BJ (cell line): ENCODE measurements at regions not wholly inside any gene's neighbourhood (a gene's known extent, or its start where the extent isn't known, plus 50 kb on each side); places are given as distances from the start of the nearest gene placed in this dataset.
"Not testable (repeated sequence)": the region's sequence is repeated elsewhere in the genome, so short reads cannot be mapped to it uniquely, and the experiment has no call there.

ENCODE experiments used
- CTCF ChIA-PET: fragments of 350-600 bp; formaldehyde crosslinking; extraction: SDS; loops from one replicate; lab custom pipeline; 2021; ENCODE audit warnings: antibody characterized with exemption, inconsistent platforms; lab: Yijun Ruan, JAX
- POLR2A ChIA-PET: fragments of 300-600 bp; sonication (Branson Sonifier 250); formaldehyde crosslinking; extraction: SDS; loops from one replicate; lab custom pipeline; 2021; ENCODE audit warnings: antibody characterized with exemption; lab: Charles Lee
- DNase-seq: peaks from one replicate; pipeline ENCODE4 v3.0.0-alpha.2; 2011; ENCODE audit warnings: low read depth
- H3K27me3 ChIP-seq: 2 replicates; pipeline ENCODE4 v1.6.0; 2011; ENCODE audit warnings: low read length; ENCODE audit not compliant: control insufficient read depth, insufficient read depth
- H3K36me3 ChIP-seq: 2 replicates; pipeline ENCODE4 v1.5.1; 2011; ENCODE audit warnings: low read length; ENCODE audit not compliant: control insufficient read depth, insufficient read depth
- H3K4me3 ChIP-seq: 2 replicates; pipeline ENCODE4 v1.5.1; 2011; ENCODE audit warnings: low read depth, mild to moderate bottlenecking, control low read depth, low read length
- CTCF ChIP-seq: IDR thresholded peaks from 2 replicates; pipeline ENCODE4 v1.5.1; 2011; ENCODE audit warnings: low read depth, mild to moderate bottlenecking, control low read depth, inconsistent platforms, low read length, moderate library complexity; ENCODE audit not compliant: insufficient read depth

GRCh38 chr1:112821307-112822063, 106.4 kb upstream of the PPM1J start:
- CTCF ChIA-PET, result interaction anchor here (0.6 to 3.0 kb wide), 10 partner anchors 12 to 929 kb away, joined by 3 to 10 read pairs (median 4); partner anchors contain the start of gene LRIG2

GRCh38 chr1:112818990-112819689, 104.0 kb upstream of the PPM1J start:
- no peaks in the 10 kb centered on the region for H3K27me3 ChIP-seq
- no peak for DNase-seq
- ChIA-PET POLR2A (no interaction called here), CTCF (interaction anchor here (0.9 to 3.0 kb wide), 6 partner anchors 10 to 254 kb away, joined by 3 to 11 read pairs (median 4); partner anchors contain the start of gene LRIG2)
- no peaks in the 10 kb centered on the region for H3K36me3 ChIP-seq
- no peak overlapping the region for H3K4me3 ChIP-seq
- TF ChIP-seq CTCF, result no peak

More at GRCh38 chr1:112821307-112822063, 106.4 kb upstream of the PPM1J start:
- H3K27me3 ChIP-seq, H3K4me3 ChIP-seq, H3K36me3 ChIP-seq, POLR2A ChIA-PET, DNase-seq: not testable (repeated sequence)

DNA sequence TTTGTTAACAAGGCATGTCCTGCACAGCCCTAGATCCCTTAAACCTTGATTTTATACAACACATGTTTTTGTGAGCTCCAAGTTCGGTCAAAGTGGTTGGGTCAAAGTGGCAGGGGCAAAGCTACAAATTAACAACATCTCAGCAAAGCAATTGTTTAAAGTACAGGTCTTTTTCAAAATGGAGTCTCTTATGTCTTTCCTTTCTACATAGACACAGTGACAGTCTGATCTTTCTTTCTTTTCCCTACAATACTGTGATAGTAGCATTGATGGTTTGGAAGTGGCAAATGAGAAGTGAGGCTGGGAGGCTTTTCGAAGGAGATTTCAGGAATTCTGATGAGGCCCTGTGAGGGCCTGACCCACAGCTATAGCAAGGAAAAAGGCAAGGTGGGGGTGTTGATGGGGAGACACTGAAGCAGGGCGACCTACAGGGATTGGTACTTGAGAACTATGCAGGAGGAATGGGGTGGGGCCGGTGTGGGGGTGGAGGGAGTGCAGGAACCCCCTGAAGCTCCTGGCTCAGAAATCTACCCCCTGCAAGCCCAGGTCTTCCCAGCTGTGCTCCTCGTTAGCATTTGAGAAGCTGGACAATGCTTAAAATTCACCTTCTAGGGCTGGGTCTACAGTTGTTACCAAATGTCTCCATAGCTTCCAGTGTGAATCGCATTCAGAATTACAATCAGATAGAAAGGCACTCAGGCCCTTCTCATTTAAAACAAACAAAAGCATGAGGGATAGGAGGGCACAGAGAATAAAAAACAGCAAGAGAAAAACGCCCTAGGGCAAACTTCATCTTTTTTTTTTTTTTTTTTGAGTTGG, 102.6 kb upstream of the PPM1J start:
- Histone ChIP-seq H3K4me3 (no peak overlapping the region), H3K36me3 (no peaks in the 10 kb centered on the region), H3K27me3 (no peaks in the 10 kb centered on the region)
- no peak for TF ChIP-seq CTCF
- DNase-seq, result no peak
- POLR2A ChIA-PET, result no interaction called here
- CTCF ChIA-PET, result interaction anchor here (1.3 to 2.9 kb wide), 4 partner anchors 8 to 255 kb away, joined by 3 to 11 read pairs (median 4); partner anchors contain the start of gene LRIG2

GRCh38 chr1:112815376-112815775, 100.2 kb upstream of the PPM1J start:
- no peaks in the 10 kb centered on the region for H3K27me3 ChIP-seq
- CTCF ChIA-PET, result interaction anchor here (1.2 to 2.0 kb wide), 2 partner anchors 66 to 97 kb away, joined by 3 to 4 read pairs; a partner anchor contains a TSS
- no peaks in the 10 kb centered on the region for H3K36me3 ChIP-seq
- POLR2A ChIA-PET, result no interaction called here
- DNase-seq, result no peak
- TF ChIP-seq CTCF, result no peak
- H3K4me3 ChIP-seq, result no peak overlapping the region

GRCh38 chr1:112814645-112815044, 99.5 kb upstream of the PPM1J start:
- H3K36me3 ChIP-seq, H3K4me3 ChIP-seq, POLR2A ChIA-PET, H3K27me3 ChIP-seq, DNase-seq: not testable (repeated sequence)
- CTCF ChIA-PET, result interaction anchor here (1.2 to 2.0 kb wide), 2 partner anchors 67 to 96 kb away, joined by 3 to 4 read pairs; a partner anchor contains a TSS
